Heart left ventricle (tissue), 16 donors: ENCODE measurements at regions not wholly inside any gene's neighbourhood (a gene's known extent, or its start where the extent isn't known, plus 50 kb on each side); places are given as distances from the start of the nearest gene placed in this dataset.

ENCODE experiments used
- ATAC-seq, 4 donors: fragments of 200-7000 bp; cut with Tn5 transposase; one replicate each; pipeline ENCODE4 v1.9.1; 2020 to 2022; ENCODE audit warnings: moderate library complexity in 4 of 4, mild to moderate bottlenecking in 3 of 4, moderate number of reproducible peaks in 1 of 4
- DNase-seq, 5 donors: peaks; one replicate each; pipeline ENCODE4 v3.0.0-alpha.2; 2020
- H3K27ac ChIP-seq, 12 donors: fragments of 200-600 bp; sonication (generic) in 4 of 12; one replicate each; pipeline versions ENCODE4 v1.5.0 to v1.8.0; 2016 to 2022; ENCODE audit warnings: mild to moderate bottlenecking in 2 of 12
- H3K27me3 ChIP-seq, 9 donors: fragments of 200-600 bp; sonication (generic) in 2 of 9; one replicate each; pipeline versions ENCODE4 v1.5.1 to v1.8.0; 2016 to 2022; ENCODE audit warnings: mild to moderate bottlenecking in 3 of 9
- H3K36me3 ChIP-seq, 9 donors: fragments of 200-600 bp; sonication (generic) in 2 of 9; one replicate each; pipeline versions ENCODE4 v1.5.0 to v1.8.0; 2018 to 2022; ENCODE audit warnings: mild to moderate bottlenecking in 2 of 9
- H3K4me1 ChIP-seq, 12 donors: fragments of 200-600 bp; sonication (generic) in 4 of 12; one replicate each; pipeline versions ENCODE4 v1.5.0 to v1.8.0; 2016 to 2022; ENCODE audit warnings: mild to moderate bottlenecking in 3 of 12
- H3K4me3 ChIP-seq, 12 donors: fragments of 200-600 bp; sonication (generic) in 4 of 12; one replicate each; pipeline versions ENCODE4 v1.5.0 to v1.8.0; 2017 to 2022; ENCODE audit warnings: mild to moderate bottlenecking in 9 of 12, moderate library complexity in 4 of 12
- H3K9me3 ChIP-seq, 12 donors: fragments of 200-600 bp; sonication (generic) in 4 of 12; one replicate each; pipeline versions ENCODE4 v1.5.0 to v1.8.0; 2016 to 2022; ENCODE audit warnings: mild to moderate bottlenecking in 1 of 12
- CTCF ChIP-seq, 12 donors: fragments of 200-600 bp; sonication (generic) in 4 of 12; IDR thresholded peaks; one replicate each; pipeline versions ENCODE4 v1.5.0 to v1.8.0; 2018 to 2022; ENCODE audit warnings: antibody characterized with exemption in 12 of 12, mild to moderate bottlenecking in 5 of 12
- POLR2A ChIP-seq, 2 donors: fragments of 450-650 bp; IDR thresholded peaks; one replicate each; pipeline ENCODE4 v1.6.1; 2017; ENCODE audit warnings: antibody characterized with exemption in 2 of 2, mild to moderate bottlenecking in 2 of 2, moderate library complexity in 2 of 2
- WGBS, 4 donors: extraction: QIAGEN DNeasy Blood & Tissue Kit in 2 of 4; methylation state at CpG; one replicate each; pipeline versions ENCODE4 v1.1.5 to v1.1.7; 2013 to 2018; 5-methylcytosine and 5-hydroxymethylcytosine counted together
- intact Hi-C, 10 donors: fragments of 100-400 bp; cut with DNase I; formaldehyde crosslinking; loops; one replicate each; pipeline versions ENCODE4 v1.11.1 to v1.14.2; 2022
- donor health status: ischemic (EF 13 %, LVEDD 7.1; RV severe dilation, severe dysfunction).
- donor health status: healthy with polysubstance abuse.
- donor health status: DM: no; HTN: yes; CAD: no.
- donor health status: DM: no; HTN: no; CAD: no.
- donor health status: ischemic (EF 25% LVEDD 6.9; RV normal size, moderate dysfunction).
- donor health status: ischemic (EF 25% LVEDD 5.7; RV mildly dilated, moderate dysfunction).
- donor health status: healthy.
- donor health status: DM: yes; HTN: yes; CAD: no.
- donor health status: ischemic (EF 35%, LVEDD 5.7; RV mildly dilated, moderate dysfunction).
- donor health status: nonischemic (EF 11% LVEDD 7.7; RV severe dilation, severe dysfunction).
- donor health status: DM: yes; HTN: yes; CAD: no.
- donor health status: PGD.
- donor health status: ischemic (EF 29% LVEDD 5.4; RV normal size, mild dysfunction).
- donor health status: nonischemic (EF 23%, LVEDD 6.1; RV moderate dilation, normal function).

- Histone ChIP-seq H3K4me1 (no peaks in the 10 kb centered on the region), H3K27me3 (no peaks in the 10 kb centered on the region), H3K36me3 (no peaks in the 10 kb centered on the region), H3K27ac (no peak overlapping the region), H3K4me3 (no peak overlapping the region), H3K9me3 (peaks cover 0 to 34% (median 16%) of the 10 kb centered on the region in 12 donors)
- TF ChIP-seq POLR2A (IDR thresholded peaks at IDR 0.05), result no peak
- no peak for TF ChIP-seq CTCF (IDR thresholded peaks at IDR 0.05)
- intact Hi-C loops, result no loop called here
- no peak for DNase-seq
- 43 to 77% (median 65%) methylated on average over 1 of the region's 1 CpG for WGBS, 4 donors
- ATAC-seq, result no peak
These were observed 409.5 kb downstream of the ADRA2A start for GRCh38 chr10:111486346-111486745.

GRCh38 chr10:111488668-111489067, 411.8 kb downstream of the ADRA2A start:
- WGBS, 4 donors, result 6 to 19% (median 14%) methylated on average over 2 of the region's 2 CpGs

GRCh38 chr10:111491154-111491553, 414.3 kb downstream of the ADRA2A start:
- WGBS, 4 donors, result 45 to 53% (median 49%) methylated on average over 1 of the region's 1 CpG
- no peak for DNase-seq
- Histone ChIP-seq H3K9me3 (peaks cover 0 to 62% (median 26%) of the 10 kb centered on the region in 12 donors), H3K36me3 (no peaks in the 10 kb centered on the region), H3K27me3 (peaks cover 0 to 3% (median 0%) of the 10 kb centered on the region in 9 donors), H3K4me1 (no peaks in the 10 kb centered on the region), H3K4me3 (no peak overlapping the region), H3K27ac (no peak overlapping the region)
- intact Hi-C loops, result no loop called here
- TF ChIP-seq POLR2A (IDR thresholded peaks at IDR 0.05) (no peak), CTCF (IDR thresholded peaks at IDR 0.05) (no peak)
- no peak for ATAC-seq

More at GRCh38 chr10:111488668-111489067, 411.8 kb downstream of the ADRA2A start:
- no peak for TF ChIP-seq CTCF (IDR thresholded peaks at IDR 0.05)
- TF ChIP-seq POLR2A (IDR thresholded peaks at IDR 0.05), result no peak
- intact Hi-C loops, result no loop called here
- no peaks in the 10 kb centered on the region for H3K36me3 ChIP-seq
- H3K27ac ChIP-seq, result no peak overlapping the region
- no peaks in the 10 kb centered on the region for H3K4me1 ChIP-seq
- ATAC-seq (no peak), DNase-seq (no peak)
- H3K27me3 ChIP-seq, result no peaks in the 10 kb centered on the region
- peaks cover 0 to 57% (median 26%) of the 10 kb centered on the region in 12 donors for H3K9me3 ChIP-seq
- H3K4me3 ChIP-seq, result no peak overlapping the region

- H3K4me3 ChIP-seq, result no peak overlapping the region
- no peaks in the 10 kb centered on the region for H3K36me3 ChIP-seq
- ATAC-seq (no peak), DNase-seq (no peak)
- intact Hi-C loops, result no loop called here
- H3K4me1 ChIP-seq, result no peaks in the 10 kb centered on the region
- peaks cover 0 to 60% (median 26%) of the 10 kb centered on the region in 12 donors for H3K9me3 ChIP-seq
- no peak for TF ChIP-seq CTCF (IDR thresholded peaks at IDR 0.05)
- no peak for TF ChIP-seq POLR2A (IDR thresholded peaks at IDR 0.05)
- no peak overlapping the region for H3K27ac ChIP-seq
- WGBS, 4 donors, result 62 to 83% (median 75%) methylated on average over 2 of the region's 2 CpGs
- peaks cover 0 to 9% (median 0%) of the 10 kb centered on the region in 9 donors for H3K27me3 ChIP-seq
These were observed 416.3 kb downstream of the ADRA2A start for GRCh38 chr10:111493024-111493625.
